ENCODE measurements at regions not wholly inside any gene's neighbourhood (a gene's known extent, or its start where the extent isn't known, plus 50 kb on each side); places are given as distances from the start of the nearest gene placed in this dataset.
"Not testable (repeated sequence)": the region's sequence is repeated elsewhere in the genome, so short reads cannot be mapped to it uniquely, and the experiment has no call there.

- no peak for DNase-seq
Observed at GRCh38 chr10:64089648-64090047, 568.4 kb downstream of the REEP3 start.

GRCh38 chr10:64090865-64091264, 569.7 kb downstream of the REEP3 start:
- no peak for DNase-seq

GRCh38 chr10:64091897-64092296, 570.7 kb downstream of the REEP3 start:
- DNase-seq: no peak

- no peak for DNase-seq
Observed at GRCh38 chr10:64093304-64093703, 572.1 kb downstream of the REEP3 start.

GRCh38 chr10:64093946-64094535, 572.8 kb downstream of the REEP3 start:
- no peak for DNase-seq

- DNase-seq: no peak
Observed at GRCh38 chr10:64096941-64097340, 575.7 kb downstream of the REEP3 start.

- no peak for DNase-seq
Observed at GRCh38 chr10:64097391-64098122, 576.4 kb downstream of the REEP3 start.

GRCh38 chr10:64098994-64099393, 577.8 kb downstream of the REEP3 start:
- DNase-seq: no peak

GRCh38 chr10:64101606-64102263, 580.5 kb downstream of the REEP3 start:
- no peak for DNase-seq

- no peak for DNase-seq
Observed at GRCh38 chr10:64102264-64102633, 581.0 kb downstream of the REEP3 start.

GRCh38 chr10:64102916-64103315, 581.7 kb downstream of the REEP3 start:
- no peak for DNase-seq

- DNase-seq: no peak
Observed at GRCh38 chr10:64103750-64104470, 582.7 kb downstream of the REEP3 start.

GRCh38 chr10:64109926-64110495, 588.8 kb downstream of the REEP3 start:
- DNase-seq: no peak

GRCh38 chr10:64112701-64113355, 591.6 kb downstream of the REEP3 start:
- DNase-seq: no peak

GRCh38 chr10:64113375-64113774, 592.2 kb downstream of the REEP3 start:
- DNase-seq: no peak

- no peak for DNase-seq
Observed at GRCh38 chr10:64113792-64114191, 592.6 kb downstream of the REEP3 start.

- DNase-seq: no peak
Observed at GRCh38 chr10:64115471-64115870, 594.3 kb downstream of the REEP3 start.

- no peak for DNase-seq
Observed at GRCh38 chr10:64115908-64116643, 594.9 kb downstream of the REEP3 start.

- no peak for DNase-seq
Observed at GRCh38 chr10:64116707-64117106, 595.5 kb downstream of the REEP3 start.

- DNase-seq: no peak
Observed at GRCh38 chr10:64118736-64119135, 597.5 kb downstream of the REEP3 start.

GRCh38 chr10:64120301-64120980, 599.2 kb downstream of the REEP3 start:
- not testable (repeated sequence) for DNase-seq

All from NK-92 treated with Interleukin-12 subunit alpha and Interleukin-12 subunit beta, amount 100 ng/mL, for 24 hours (cell line).